Common myeloid progenitor, CD34-positive (primary cell): ENCODE measurements at regions not wholly inside any gene's neighbourhood (a gene's known extent, or its start where the extent isn't known, plus 50 kb on each side); places are given as distances from the start of the nearest gene placed in this dataset.
"Not testable (repeated sequence)": the region's sequence is repeated elsewhere in the genome, so short reads cannot be mapped to it uniquely, and the experiment has no call there.

Experiments
- CTCF ChIA-PET: fragments of 350-600 bp; sonication (Branson Sonifier 250); formaldehyde crosslinking; loops from one replicate; lab custom pipeline; 2021; ENCODE audit warnings: antibody characterized with exemption; lab: Charles Lee
- POLR2A ChIA-PET: fragments of 350-600 bp; sonication (Branson Sonifier 250); formaldehyde crosslinking; loops from one replicate; lab custom pipeline; 2021; ENCODE audit warnings: antibody characterized with exemption; lab: Charles Lee
- DNase-seq, 3 donors: peaks; one replicate each; pipeline versions ENCODE4 v3.0.0 to v3.0.0-alpha.2; 2013
- H3K27ac ChIP-seq, 2 experiments: 1 replicate in 1 of 2; 2 replicates in 1 of 2; pipeline ENCODE4 v1.7.0; 2013; ENCODE audit warnings: inconsistent platforms in 2 of 2, low read length in 2 of 2, mild to moderate bottlenecking in 2 of 2, low read depth in 1 of 2, moderate library complexity in 1 of 2; ENCODE audit not compliant: severe bottlenecking in 2 of 2, insufficient read depth in 1 of 2, poor library complexity in 1 of 2
- H3K27me3 ChIP-seq, 5 experiments: replicated peaks in 2 of 5; 1 replicate in 3 of 5; 2 replicates in 2 of 5; pipeline versions ENCODE4 v1.6.1 to v1.7.0; 2013; ENCODE audit warnings: low read length in 4 of 5, mild to moderate bottlenecking in 2 of 5, moderate library complexity in 2 of 5, inconsistent platforms in 1 of 5; ENCODE audit not compliant: insufficient read depth in 5 of 5, control insufficient read depth in 4 of 5
- H3K36me3 ChIP-seq, 4 experiments: 1 replicate in 2 of 4; 2 replicates in 2 of 4; pipeline versions ENCODE4 v1.6.1 to v1.7.0; 2013; ENCODE audit warnings: low read length in 3 of 4, control low read depth in 1 of 4, mild to moderate bottlenecking in 1 of 4; ENCODE audit not compliant: control insufficient read depth in 4 of 4, insufficient read depth in 4 of 4
- H3K4me1 ChIP-seq, 4 experiments: 1 replicate in 3 of 4; 2 replicates in 1 of 4; pipeline versions ENCODE4 v1.6.1 to v1.7.1; 2013; ENCODE audit warnings: low read length in 3 of 4, mild to moderate bottlenecking in 3 of 4, control low read depth in 1 of 4, inconsistent platforms in 1 of 4, moderate library complexity in 1 of 4; ENCODE audit not compliant: control insufficient read depth in 4 of 4, insufficient read depth in 4 of 4; ENCODE audit errors: control extremely low read depth in 1 of 4
- H3K4me3 ChIP-seq, 7 experiments: 1 replicate in 4 of 7; 2 replicates in 3 of 7; pipeline versions ENCODE4 v1.5.1 to v1.7.0; 2013; ENCODE audit warnings: mild to moderate bottlenecking in 7 of 7, low read length in 6 of 7, moderate library complexity in 6 of 7, inconsistent platforms in 2 of 7, low read depth in 2 of 7, control low read depth in 1 of 7; ENCODE audit not compliant: insufficient read depth in 4 of 7, control insufficient read depth in 1 of 7; ENCODE audit errors: extremely low read depth in 1 of 7
- H3K9me3 ChIP-seq, 5 experiments: 1 replicate in 4 of 5; 2 replicates in 1 of 5; pipeline versions ENCODE4 v1.6.1 to v1.7.1; 2013; ENCODE audit warnings: low read length in 4 of 5, mild to moderate bottlenecking in 2 of 5, inconsistent platforms in 1 of 5, low read depth in 1 of 5, moderate library complexity in 1 of 5; ENCODE audit not compliant: control insufficient read depth in 4 of 5, insufficient read depth in 2 of 5; ENCODE audit errors: control extremely low read depth in 1 of 5
- WGBS: methylation state at CpG from one replicate; pipeline ENCODE4 v1.1.5; 2013; ENCODE audit not compliant: insufficient coverage; 5-methylcytosine and 5-hydroxymethylcytosine counted together

DNA sequence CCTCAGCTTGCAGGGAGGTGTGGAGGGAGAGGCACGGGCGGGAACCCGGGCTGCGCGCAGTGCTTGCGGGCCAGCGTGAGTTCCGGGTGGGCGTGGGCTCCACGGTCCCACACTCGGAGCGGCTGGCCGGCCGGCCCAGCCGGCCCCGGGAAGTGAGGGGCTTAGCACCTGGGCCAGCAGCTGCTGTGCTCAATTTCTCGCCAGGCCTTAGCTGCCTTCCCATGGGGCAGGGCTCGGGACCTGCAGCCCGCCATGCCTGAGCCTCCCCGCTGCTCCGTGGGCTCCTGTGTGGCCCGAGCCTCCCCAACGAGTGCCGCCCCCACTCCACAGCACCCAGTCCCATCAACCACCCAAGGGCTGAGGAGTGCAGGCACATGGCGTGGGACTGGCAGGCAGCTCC is 83.0 kb upstream of the CDCA7L start:
- H3K36me3 ChIP-seq, POLR2A ChIA-PET, CTCF ChIA-PET, H3K27ac ChIP-seq, H3K4me1 ChIP-seq, DNase-seq, H3K4me3 ChIP-seq, H3K9me3 ChIP-seq, H3K27me3 ChIP-seq: not testable (repeated sequence)
- 98% methylated on average over 13 of the region's 25 CpGs for WGBS

- Histone ChIP-seq H3K36me3 (no peaks in the 10 kb centered on the region), H3K9me3 (no peaks in the 10 kb centered on the region), H3K27me3 (no peaks in the 10 kb centered on the region), H3K4me3 (no peak overlapping the region), H3K27ac (no peak overlapping the region), H3K4me1 (no peaks in the 10 kb centered on the region)
- 88% methylated on average over 2 of the region's 2 CpGs for WGBS
- ChIA-PET CTCF (no interaction called here), POLR2A (no interaction called here)
- no peak for DNase-seq
Observed at GRCh38 chr7:22027475-22027874, 81.8 kb upstream of the CDCA7L start.

DNA sequence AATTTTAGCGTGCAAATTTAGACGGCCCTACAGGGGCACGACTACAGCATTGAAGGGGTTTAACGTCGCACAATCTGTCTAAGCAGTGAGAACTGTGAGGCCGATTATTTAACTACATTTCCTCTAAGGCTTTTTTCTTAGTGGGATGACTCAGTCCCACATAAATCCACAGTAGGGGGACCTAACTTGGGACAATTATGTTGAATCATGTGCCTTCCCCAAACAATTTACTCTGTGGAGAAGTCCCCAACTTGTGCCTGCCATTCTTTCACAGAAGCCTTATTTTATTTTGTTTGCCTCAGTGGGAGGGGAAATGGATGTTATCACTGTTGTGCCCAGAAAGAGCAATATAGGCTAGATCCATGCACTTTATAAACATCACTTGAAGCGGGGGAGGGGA is 80.3 kb upstream of the CDCA7L start:
- Histone ChIP-seq H3K27ac (no peak overlapping the region), H3K36me3 (no peaks in the 10 kb centered on the region), H3K9me3 (no peaks in the 10 kb centered on the region), H3K4me3 (no peak overlapping the region), H3K4me1 (no peaks in the 10 kb centered on the region), H3K27me3 (no peaks in the 10 kb centered on the region)
- ChIA-PET POLR2A (no interaction called here), CTCF (no interaction called here)
- 100% methylated on average over 4 of the region's 7 CpGs for WGBS
- DNase-seq: no peak

- Histone ChIP-seq H3K27me3 (no peaks in the 10 kb centered on the region), H3K4me3 (no peak overlapping the region), H3K4me1 (no peaks in the 10 kb centered on the region), H3K9me3 (no peaks in the 10 kb centered on the region), H3K36me3 (no peaks in the 10 kb centered on the region), H3K27ac (no peak overlapping the region)
- 100% methylated on average over 2 of the region's 2 CpGs for WGBS
- DNase-seq: no peak
- POLR2A ChIA-PET: interaction anchor here (0.5 kb wide), 1 partner anchor 19 kb away, joined by 6 read pairs; no protein-coding TSS in a partner anchor
- CTCF ChIA-PET: no interaction called here
Observed at GRCh38 chr7:22025075-22025474, 79.4 kb upstream of the CDCA7L start.

GRCh38 chr7:22019931-22020330 is 74.2 kb upstream of the CDCA7L start:
- H3K9me3 ChIP-seq: no peaks in the 10 kb centered on the region
- no peaks in the 10 kb centered on the region for H3K36me3 ChIP-seq
- no CpG with 5 or more reads among the region's 3 CpGs for WGBS
- H3K27ac ChIP-seq: no peak overlapping the region
- no peak for DNase-seq
- POLR2A ChIA-PET: interaction anchor here (0.6 kb wide), 1 partner anchor 133 kb away, joined by 3 read pairs; no protein-coding TSS in a partner anchor
- H3K4me1 ChIP-seq: no peaks in the 10 kb centered on the region
- CTCF ChIA-PET: interaction anchor here (1.1 kb wide), 1 partner anchor 19 kb away, joined by 4 read pairs; no protein-coding TSS in a partner anchor
- no peaks in the 10 kb centered on the region for H3K27me3 ChIP-seq
- no peak overlapping the region for H3K4me3 ChIP-seq

- ChIA-PET CTCF (no interaction called here), POLR2A (no interaction called here)
- H3K27me3 ChIP-seq: peaks cover 0 to 2% (median 0%) of the 10 kb centered on the region in 5 experiments
- DNase-seq: no peak
- H3K4me1 ChIP-seq: no peaks in the 10 kb centered on the region
- no peaks in the 10 kb centered on the region for H3K9me3 ChIP-seq
- H3K4me3 ChIP-seq: no peak overlapping the region
- WGBS: 92% methylated on average over 3 of the region's 5 CpGs
- no peaks in the 10 kb centered on the region for H3K36me3 ChIP-seq
- no peak overlapping the region for H3K27ac ChIP-seq
Observed at GRCh38 chr7:22016507-22016906, 70.8 kb upstream of the CDCA7L start.

- ChIA-PET CTCF (interaction anchor here (1.4 kb wide), 1 partner anchor 8 kb away, joined by 3 read pairs; no protein-coding TSS in a partner anchor), POLR2A (no interaction called here)
- H3K9me3 ChIP-seq: no peaks in the 10 kb centered on the region
- no peaks in the 10 kb centered on the region for H3K36me3 ChIP-seq
- H3K4me1 ChIP-seq: no peaks in the 10 kb centered on the region
- WGBS: 100% methylated on average over 2 of the region's 4 CpGs
- H3K27me3 ChIP-seq: peaks cover 0 to 2% (median 0%) of the 10 kb centered on the region in 5 experiments
- H3K27ac ChIP-seq: no peak overlapping the region
- DNase-seq: no peak
- no peak overlapping the region for H3K4me3 ChIP-seq
Observed at GRCh38 chr7:22013711-22014110, 68.0 kb upstream of the CDCA7L start.
